A673 (cell line): ENCODE measurements at regions not wholly inside any gene's neighbourhood (a gene's known extent, or its start where the extent isn't known, plus 50 kb on each side); places are given as distances from the start of the nearest gene placed in this dataset.

ENCODE experiments used
- CTCF ChIP-seq: fragments of 300-800, 200-600 bp; sonication (generic); conservative IDR thresholded peaks from 2 replicates; pipeline ENCODE4 v1.5.1; 2017; ENCODE audit warnings: low read depth, mild to moderate bottlenecking, antibody characterized with exemption, low read length, moderate library complexity, mixed read lengths
- EZH2 ChIP-seq: fragments of 200-600 bp; sonication (generic); IDR thresholded peaks from 2 replicates; pipeline ENCODE4 v1.6.1; 2017; ENCODE audit warnings: borderline replicate concordance, low read depth, mild to moderate bottlenecking, mixed read lengths, antibody characterized with exemption, low read length; ENCODE audit not compliant: poor library complexity, severe bottlenecking

GRCh38 chr3:106533093-106533787, 664.4 kb upstream of the CBLB start:
- no peak for TF ChIP-seq CTCF
- no peak for TF ChIP-seq EZH2
